Esophagus muscularis mucosa (tissue), 3 donors: ENCODE measurements at regions not wholly inside any gene's neighbourhood (a gene's known extent, or its start where the extent isn't known, plus 50 kb on each side); places are given as distances from the start of the nearest gene placed in this dataset.

Experiments used
- CTCF ChIP-seq, 3 experiments: fragments of 200-600 bp in 2 of 3; fragments of 450-650 bp in 1 of 3; sonication (generic) in 2 of 3; IDR thresholded peaks; one replicate each; pipeline ENCODE4 v1.5.1; 2017 to 2019; ENCODE audit warnings: antibody characterized with exemption in 3 of 3, mild to moderate bottlenecking in 2 of 3, moderate library complexity in 1 of 3
- POLR2A ChIP-seq: fragments of 450-650 bp; IDR thresholded peaks from one replicate; pipeline ENCODE4 v1.6.1; 2017; ENCODE audit warnings: antibody characterized with exemption, moderate library complexity, mild to moderate bottlenecking, low read depth

- TF ChIP-seq CTCF (IDR thresholded peaks at IDR 0.05) (no peak), POLR2A (no peak)
Measured at GRCh38 chr4:96295143-96295741, 455.3 kb downstream of the PDHA2 start.
